OCI-LY1 (cell line): ENCODE measurements at regions not wholly inside any gene's neighbourhood (a gene's known extent, or its start where the extent isn't known, plus 50 kb on each side); places are given as distances from the start of the nearest gene placed in this dataset.

Experiments used
- CTCF ChIP-seq: fragments of 200-600 bp; sonication (generic), shearing (Covaris generic); IDR thresholded peaks from 2 replicates; pipeline ENCODE4 v1.5.1; 2017; ENCODE audit warnings: mild to moderate bottlenecking, antibody characterized with exemption, low read length, moderate library complexity, mixed read lengths
- EZH2 ChIP-seq: fragments of 200-600 bp; sonication (generic), shearing (Covaris generic); IDR thresholded peaks from 2 replicates; pipeline ENCODE4 v1.8.0; 2017; ENCODE audit warnings: borderline replicate concordance, mixed run types, mild to moderate bottlenecking, antibody characterized with exemption, low read length, moderate library complexity, mixed read lengths

GRCh38 chr21:19256934-19257660 is 853.5 kb upstream of the TMPRSS15 start:
- TF ChIP-seq CTCF (no peak), EZH2 (no peak)
